ENCODE measurements at regions not wholly inside any gene's neighbourhood (a gene's known extent, or its start where the extent isn't known, plus 50 kb on each side); places are given as distances from the start of the nearest gene placed in this dataset.

GRCh38 chr9:129280236-129280622 is 102.2 kb upstream of the IER5L start:
- no peak overlapping the region for H3K27ac Mint-ChIP-seq
- no peaks in the 10 kb centered on the region for H3K9me3 Mint-ChIP-seq
- no peak for ATAC-seq (ENCODE audit: low read depth)
- H3K4me3 Mint-ChIP-seq = no peak overlapping the region
- no peak for DNase-seq (ENCODE audit: low spot score in 2 of 2)
- peaks cover 11% of the 10 kb centered on the region for H3K4me1 Mint-ChIP-seq
- H3K36me3 Mint-ChIP-seq = no peaks in the 10 kb centered on the region
- H3K27me3 Mint-ChIP-seq = peaks cover 23% of the 10 kb centered on the region

GRCh38 chr9:129278391-129279237 is 100.6 kb upstream of the IER5L start:
- no peak overlapping the region for H3K4me3 Mint-ChIP-seq
- peaks cover 33% of the 10 kb centered on the region for H3K27me3 Mint-ChIP-seq
- H3K4me1 Mint-ChIP-seq = peaks cover 15% of the 10 kb centered on the region
- H3K27ac Mint-ChIP-seq = no peak overlapping the region
- H3K36me3 Mint-ChIP-seq = no peaks in the 10 kb centered on the region
- H3K9me3 Mint-ChIP-seq = no peaks in the 10 kb centered on the region
- DNase-seq (ENCODE audit: low spot score in 2 of 2) (no peak), ATAC-seq (ENCODE audit: low read depth) (no peak)

- Mint-ChIP-seq H3K27me3 (peaks cover 37% of the 10 kb centered on the region), H3K9me3 (no peaks in the 10 kb centered on the region), H3K4me3 (no peak overlapping the region), H3K36me3 (no peaks in the 10 kb centered on the region), H3K27ac (peak overlapping the region; percentile 69), H3K4me1 (peaks cover 18% of the 10 kb centered on the region)
- DNase-seq (ENCODE audit: low spot score in 2 of 2) = no peak
- ATAC-seq (ENCODE audit: low read depth) = no peak
Measured at GRCh38 chr9:129276486-129277230, 98.6 kb upstream of the IER5L start.

DNA sequence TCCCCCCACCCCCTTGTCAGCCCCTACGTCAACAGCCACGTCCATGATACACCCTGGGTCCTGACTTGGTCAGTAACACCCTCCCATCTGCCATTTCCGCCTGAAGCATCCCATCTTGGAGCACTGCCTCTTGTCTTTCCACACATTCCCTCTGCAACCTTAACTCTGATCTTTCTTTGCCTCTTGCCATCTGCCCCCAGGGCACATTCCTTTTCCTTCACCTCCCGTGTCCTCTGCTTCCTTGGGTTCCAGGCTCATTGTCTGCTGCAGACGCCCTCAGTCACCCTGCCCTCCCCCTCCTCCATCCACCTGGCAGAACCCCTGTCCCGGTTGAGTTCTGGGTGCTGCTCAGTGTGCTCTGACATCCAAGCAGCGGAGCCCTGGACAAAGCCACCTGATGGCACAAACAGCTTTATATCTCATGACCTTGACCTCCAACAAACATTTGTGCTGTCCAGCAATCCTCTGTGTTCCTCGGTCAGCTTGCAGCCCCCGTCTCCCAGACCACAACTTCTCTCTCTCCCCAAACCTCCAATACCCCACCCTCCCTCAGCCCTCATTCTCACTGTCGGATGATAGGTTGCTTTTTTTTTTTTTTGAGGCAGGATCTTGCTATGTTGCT is 97.7 kb upstream of the IER5L start:
- H3K4me1 Mint-ChIP-seq = peaks cover 26% of the 10 kb centered on the region
- no peaks in the 10 kb centered on the region for H3K9me3 Mint-ChIP-seq
- ATAC-seq (ENCODE audit: low read depth) (no peak), DNase-seq (ENCODE audit: low spot score in 2 of 2) (no peak)
- no peak overlapping the region for H3K27ac Mint-ChIP-seq
- peaks cover 37% of the 10 kb centered on the region for H3K27me3 Mint-ChIP-seq
- no peaks in the 10 kb centered on the region for H3K36me3 Mint-ChIP-seq
- no peak overlapping the region for H3K4me3 Mint-ChIP-seq

- Mint-ChIP-seq H3K36me3 (no peaks in the 10 kb centered on the region), H3K9me3 (no peaks in the 10 kb centered on the region), H3K4me3 (no peak overlapping the region), H3K4me1 (peaks cover 33% of the 10 kb centered on the region), H3K27me3 (peaks cover 37% of the 10 kb centered on the region), H3K27ac (no peak overlapping the region)
- no peak for DNase-seq (ENCODE audit: low spot score in 2 of 2)
- ATAC-seq (ENCODE audit: low read depth) = no peak
Measured at GRCh38 chr9:129273941-129274684, 96.1 kb upstream of the IER5L start.

GRCh38 chr9:129273136-129273895 is 95.3 kb upstream of the IER5L start:
- H3K9me3 Mint-ChIP-seq = no peaks in the 10 kb centered on the region
- no peak for ATAC-seq (ENCODE audit: low read depth)
- H3K4me3 Mint-ChIP-seq = no peak overlapping the region
- no peaks in the 10 kb centered on the region for H3K36me3 Mint-ChIP-seq
- H3K27me3 Mint-ChIP-seq = peaks cover 33% of the 10 kb centered on the region
- no peak overlapping the region for H3K27ac Mint-ChIP-seq
- no peak for DNase-seq (ENCODE audit: low spot score in 2 of 2)
- peaks cover 36% of the 10 kb centered on the region for H3K4me1 Mint-ChIP-seq

GRCh38 chr9:129272348-129273025 is 94.4 kb upstream of the IER5L start:
- H3K9me3 Mint-ChIP-seq = no peaks in the 10 kb centered on the region
- ATAC-seq (ENCODE audit: low read depth) = no peak
- no peak overlapping the region for H3K27ac Mint-ChIP-seq
- H3K4me1 Mint-ChIP-seq = peaks cover 36% of the 10 kb centered on the region
- H3K27me3 Mint-ChIP-seq = peaks cover 30% of the 10 kb centered on the region
- H3K36me3 Mint-ChIP-seq = no peaks in the 10 kb centered on the region
- no peak for DNase-seq (ENCODE audit: low spot score in 2 of 2)
- H3K4me3 Mint-ChIP-seq = no peak overlapping the region

DNA sequence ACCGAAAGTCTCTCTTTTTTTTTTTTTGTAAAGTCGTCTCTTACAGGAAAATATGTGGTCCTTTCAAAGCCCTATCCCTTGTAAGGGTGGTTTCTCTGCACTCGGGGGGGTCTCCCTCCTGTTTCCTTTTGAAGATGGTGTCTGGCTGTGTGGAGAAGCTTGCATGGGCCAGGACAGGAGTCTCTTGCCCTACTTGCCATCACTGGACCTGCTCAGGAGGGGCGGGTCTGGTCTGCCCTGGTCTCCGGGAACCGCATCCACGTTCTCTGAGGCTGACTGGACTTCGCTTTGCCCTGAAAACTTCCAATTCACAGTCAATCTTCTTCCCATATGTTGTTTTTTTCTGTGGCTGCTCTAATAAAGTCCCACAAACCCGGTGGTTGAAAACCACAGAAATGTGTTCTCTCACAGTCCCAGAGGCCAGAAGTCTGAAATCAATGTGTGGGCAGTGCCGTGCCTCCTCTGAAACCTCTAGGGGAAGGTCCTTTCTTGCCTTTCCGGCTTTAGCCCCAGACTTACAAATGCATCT is 92.9 kb upstream of the IER5L start:
- Mint-ChIP-seq H3K27me3 (peaks cover 22% of the 10 kb centered on the region), H3K4me3 (peak overlapping the region; percentile 72), H3K4me1 (peaks cover 28% of the 10 kb centered on the region), H3K36me3 (no peaks in the 10 kb centered on the region), H3K9me3 (no peaks in the 10 kb centered on the region), H3K27ac (no peak overlapping the region)
- DNase-seq (ENCODE audit: low spot score in 2 of 2) (no peak), ATAC-seq (ENCODE audit: low read depth) (no peak)

DNA sequence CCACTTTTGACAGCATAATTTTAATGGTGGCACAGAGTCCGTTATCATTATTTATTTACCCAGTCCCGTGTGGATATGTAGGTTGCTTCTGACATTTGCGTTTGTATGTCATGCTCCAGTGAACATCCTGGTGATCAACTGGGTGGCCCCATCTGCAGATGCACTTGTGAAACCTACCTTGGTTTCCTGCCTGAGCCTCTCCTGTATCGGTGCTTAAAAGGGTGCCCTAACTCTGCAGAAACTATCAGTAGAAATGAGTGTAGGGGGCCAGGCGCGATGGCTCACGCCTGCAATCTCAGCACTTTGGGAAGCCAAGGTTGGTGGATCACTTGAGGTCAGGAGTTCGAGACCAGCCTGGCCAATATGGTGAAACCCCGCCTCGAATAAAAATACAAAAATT is 92.1 kb upstream of the IER5L start:
- H3K4me1 Mint-ChIP-seq = peaks cover 25% of the 10 kb centered on the region
- no peak overlapping the region for H3K27ac Mint-ChIP-seq
- no peaks in the 10 kb centered on the region for H3K9me3 Mint-ChIP-seq
- H3K27me3 Mint-ChIP-seq = peaks cover 17% of the 10 kb centered on the region
- H3K4me3 Mint-ChIP-seq = peak overlapping the region; percentile 72
- H3K36me3 Mint-ChIP-seq = no peaks in the 10 kb centered on the region
- DNase-seq (ENCODE audit: low spot score in 2 of 2) (peak in 1 of 2 donors; percentile 51), ATAC-seq (ENCODE audit: low read depth) (peak; percentile 99)

- H3K27ac Mint-ChIP-seq = no peak overlapping the region
- ATAC-seq (ENCODE audit: low read depth) (no peak), DNase-seq (ENCODE audit: low spot score in 2 of 2) (no peak)
- peaks cover 25% of the 10 kb centered on the region for H3K4me1 Mint-ChIP-seq
- no peak overlapping the region for H3K4me3 Mint-ChIP-seq
- H3K27me3 Mint-ChIP-seq = peaks cover 8% of the 10 kb centered on the region
- H3K9me3 Mint-ChIP-seq = no peaks in the 10 kb centered on the region
- H3K36me3 Mint-ChIP-seq = no peaks in the 10 kb centered on the region
Measured at GRCh38 chr9:129267141-129267540, 89.1 kb upstream of the IER5L start.

GRCh38 chr9:129266536-129266935 is 88.5 kb upstream of the IER5L start:
- DNase-seq (ENCODE audit: low spot score in 2 of 2) (no peak), ATAC-seq (ENCODE audit: low read depth) (no peak)
- Mint-ChIP-seq H3K4me1 (peaks cover 21% of the 10 kb centered on the region), H3K9me3 (no peaks in the 10 kb centered on the region), H3K36me3 (no peaks in the 10 kb centered on the region), H3K27ac (no peak overlapping the region), H3K27me3 (peaks cover 12% of the 10 kb centered on the region), H3K4me3 (no peak overlapping the region)

- H3K9me3 Mint-ChIP-seq = no peaks in the 10 kb centered on the region
- ATAC-seq (ENCODE audit: low read depth) (peak; percentile 44), DNase-seq (ENCODE audit: low spot score in 2 of 2) (no peak)
- peak overlapping the region; percentile 49 for H3K27ac Mint-ChIP-seq
- peaks cover 26% of the 10 kb centered on the region for H3K27me3 Mint-ChIP-seq
- no peaks in the 10 kb centered on the region for H3K36me3 Mint-ChIP-seq
- no peak overlapping the region for H3K4me3 Mint-ChIP-seq
- peaks cover 13% of the 10 kb centered on the region for H3K4me1 Mint-ChIP-seq
Measured at GRCh38 chr9:129264388-129264787, 86.3 kb upstream of the IER5L start.

- Mint-ChIP-seq H3K27me3 (peaks cover 31% of the 10 kb centered on the region), H3K4me3 (no peak overlapping the region), H3K27ac (no peak overlapping the region), H3K4me1 (peaks cover 16% of the 10 kb centered on the region), H3K9me3 (no peaks in the 10 kb centered on the region), H3K36me3 (no peaks in the 10 kb centered on the region)
- DNase-seq (ENCODE audit: low spot score in 2 of 2) (no peak), ATAC-seq (ENCODE audit: low read depth) (no peak)
Measured at GRCh38 chr9:129263836-129264235, 85.8 kb upstream of the IER5L start.

Data from memory B cell (primary cell).